ENCODE measurements at regions not wholly inside any gene's neighbourhood (a gene's known extent, or its start where the extent isn't known, plus 50 kb on each side); places are given as distances from the start of the nearest gene placed in this dataset.

DNA sequence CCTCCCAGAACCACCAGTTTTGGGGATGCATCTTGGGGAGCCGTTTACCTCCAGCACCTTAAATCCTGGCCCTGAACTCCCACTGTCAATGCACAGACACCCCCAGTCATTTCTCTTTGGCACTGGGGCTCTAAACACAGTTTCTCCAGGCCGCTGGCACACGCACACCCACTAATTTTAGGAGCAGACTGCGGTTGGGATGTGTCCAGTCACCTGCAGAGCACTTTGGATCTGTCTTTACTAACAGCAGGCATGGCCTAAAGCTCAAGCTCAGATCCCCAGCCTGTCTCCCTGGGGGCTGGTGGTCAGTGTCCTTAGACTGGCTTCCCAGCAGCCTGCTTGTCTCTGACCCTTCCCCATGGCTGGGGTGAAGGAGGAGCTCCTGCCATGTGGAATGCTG, 49.9 kb downstream of the SYNE3 start:
- no peak overlapping the region for H3K4me3 ChIP-seq (ENCODE audit: low read depth, low read length)
- TF ChIP-seq, protein P1, sequence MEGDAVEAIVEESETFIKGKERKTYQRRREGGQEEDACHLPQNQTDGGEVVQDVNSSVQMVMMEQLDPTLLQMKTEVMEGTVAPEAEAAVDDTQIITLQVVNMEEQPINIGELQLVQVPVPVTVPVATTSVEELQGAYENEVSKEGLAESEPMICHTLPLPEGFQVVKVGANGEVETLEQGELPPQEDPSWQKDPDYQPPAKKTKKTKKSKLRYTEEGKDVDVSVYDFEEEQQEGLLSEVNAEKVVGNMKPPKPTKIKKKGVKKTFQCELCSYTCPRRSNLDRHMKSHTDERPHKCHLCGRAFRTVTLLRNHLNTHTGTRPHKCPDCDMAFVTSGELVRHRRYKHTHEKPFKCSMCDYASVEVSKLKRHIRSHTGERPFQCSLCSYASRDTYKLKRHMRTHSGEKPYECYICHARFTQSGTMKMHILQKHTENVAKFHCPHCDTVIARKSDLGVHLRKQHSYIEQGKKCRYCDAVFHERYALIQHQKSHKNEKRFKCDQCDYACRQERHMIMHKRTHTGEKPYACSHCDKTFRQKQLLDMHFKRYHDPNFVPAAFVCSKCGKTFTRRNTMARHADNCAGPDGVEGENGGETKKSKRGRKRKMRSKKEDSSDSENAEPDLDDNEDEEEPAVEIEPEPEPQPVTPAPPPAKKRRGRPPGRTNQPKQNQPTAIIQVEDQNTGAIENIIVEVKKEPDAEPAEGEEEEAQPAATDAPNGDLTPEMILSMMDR (IDR thresholded peaks at IDR 0.05; ENCODE audit: borderline replicate concordance, insufficient read depth, low read depth, low read length) = no peak

DNA sequence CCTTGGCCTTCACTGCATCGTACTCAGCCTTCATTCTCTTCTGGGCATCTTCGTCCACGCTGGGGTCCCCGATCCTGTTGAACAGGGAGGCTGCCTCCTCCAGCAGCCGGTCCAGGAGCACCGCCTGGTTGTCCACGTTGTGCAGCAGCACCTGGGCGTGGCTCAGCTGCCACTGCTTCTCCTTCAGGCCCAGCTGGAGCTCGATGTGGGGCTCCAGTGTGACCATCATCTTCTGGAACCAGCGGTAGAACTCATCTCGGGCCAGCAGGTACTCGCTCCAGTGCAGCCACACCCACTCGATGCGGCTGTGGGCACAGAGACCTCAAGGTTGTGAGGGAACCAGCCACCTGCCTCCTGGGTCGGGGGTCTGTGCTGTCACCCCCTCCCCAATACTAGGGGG, 50.5 kb downstream of the SYNE3 start:
- H3K4me3 ChIP-seq (ENCODE audit: low read depth, low read length) = no peak overlapping the region
- TF ChIP-seq, protein P1 (IDR thresholded peaks at IDR 0.05; ENCODE audit: borderline replicate concordance, insufficient read depth, low read depth, low read length) = no peak

DNA sequence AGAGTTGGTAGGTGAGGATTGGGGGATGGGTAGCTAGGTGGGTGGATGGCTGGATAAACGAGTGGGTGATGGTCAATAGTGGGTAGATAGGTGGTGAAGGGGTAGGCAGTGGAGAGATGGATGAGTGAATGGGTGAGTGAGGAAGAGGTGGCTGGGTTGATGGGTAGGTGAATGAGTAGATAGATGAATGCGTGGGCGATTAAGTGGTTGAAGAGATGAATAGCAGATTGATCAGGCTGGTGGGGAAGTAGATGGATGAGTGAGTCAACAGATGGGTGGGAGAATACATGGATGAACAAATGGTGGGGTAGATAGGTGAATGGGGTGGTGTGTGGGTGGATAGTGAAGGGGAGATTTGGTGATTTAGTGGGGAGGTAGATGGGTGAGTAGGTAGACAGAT, 51.1 kb downstream of the SYNE3 start:
- H3K4me3 ChIP-seq (ENCODE audit: low read depth, low read length) = no peak overlapping the region
- TF ChIP-seq, protein P1 (IDR thresholded peaks at IDR 0.05; ENCODE audit: borderline replicate concordance, insufficient read depth, low read depth, low read length) = no peak

DNA sequence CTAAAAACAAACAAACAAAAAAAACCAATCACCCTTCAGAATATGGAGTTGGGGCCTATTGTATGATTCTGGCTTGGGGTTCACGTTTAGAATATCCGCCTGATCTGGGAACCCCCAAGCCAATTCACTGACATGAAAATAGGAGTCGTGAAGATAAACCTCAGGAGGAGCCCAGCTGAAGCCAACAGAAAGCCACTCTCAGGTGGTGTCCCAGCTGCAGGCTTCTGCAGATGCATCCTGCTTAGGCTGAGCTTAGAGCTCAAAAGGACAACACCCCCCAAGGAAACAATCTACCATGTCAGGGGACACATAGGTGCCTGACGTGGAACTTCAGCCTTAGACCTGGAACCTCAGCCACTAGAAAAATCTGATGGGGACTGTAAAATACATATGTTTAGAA, 51.9 kb downstream of the SYNE3 start:
- TF ChIP-seq, protein P1 (IDR thresholded peaks at IDR 0.05; ENCODE audit: borderline replicate concordance, insufficient read depth, low read depth, low read length) = no peak
- H3K4me3 ChIP-seq (ENCODE audit: low read depth, low read length) = no peak overlapping the region

DNA sequence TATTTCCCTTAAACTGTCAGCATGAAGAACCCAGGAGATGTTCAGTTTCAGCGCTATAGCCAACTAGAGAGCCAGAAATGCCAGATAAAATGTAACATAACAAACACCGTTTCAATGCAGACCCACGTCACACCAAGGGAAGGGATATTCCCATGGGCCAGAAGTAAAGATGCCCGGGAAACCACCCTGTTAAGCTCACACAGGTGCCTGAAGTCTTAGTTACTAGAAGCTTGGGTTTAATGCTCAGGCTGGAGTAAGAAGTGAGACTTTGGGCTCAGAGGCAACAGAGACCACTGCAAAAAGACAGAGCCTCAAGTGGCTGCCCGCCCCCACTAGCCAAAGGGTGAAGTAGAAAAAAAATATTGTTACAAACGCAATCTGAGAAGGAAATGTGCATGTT, 52.3 kb downstream of the SYNE3 start:
- H3K4me3 ChIP-seq (ENCODE audit: low read depth, low read length) = no peak overlapping the region
- TF ChIP-seq, protein P1 (IDR thresholded peaks at IDR 0.05; ENCODE audit: borderline replicate concordance, insufficient read depth, low read depth, low read length) = no peak

DNA sequence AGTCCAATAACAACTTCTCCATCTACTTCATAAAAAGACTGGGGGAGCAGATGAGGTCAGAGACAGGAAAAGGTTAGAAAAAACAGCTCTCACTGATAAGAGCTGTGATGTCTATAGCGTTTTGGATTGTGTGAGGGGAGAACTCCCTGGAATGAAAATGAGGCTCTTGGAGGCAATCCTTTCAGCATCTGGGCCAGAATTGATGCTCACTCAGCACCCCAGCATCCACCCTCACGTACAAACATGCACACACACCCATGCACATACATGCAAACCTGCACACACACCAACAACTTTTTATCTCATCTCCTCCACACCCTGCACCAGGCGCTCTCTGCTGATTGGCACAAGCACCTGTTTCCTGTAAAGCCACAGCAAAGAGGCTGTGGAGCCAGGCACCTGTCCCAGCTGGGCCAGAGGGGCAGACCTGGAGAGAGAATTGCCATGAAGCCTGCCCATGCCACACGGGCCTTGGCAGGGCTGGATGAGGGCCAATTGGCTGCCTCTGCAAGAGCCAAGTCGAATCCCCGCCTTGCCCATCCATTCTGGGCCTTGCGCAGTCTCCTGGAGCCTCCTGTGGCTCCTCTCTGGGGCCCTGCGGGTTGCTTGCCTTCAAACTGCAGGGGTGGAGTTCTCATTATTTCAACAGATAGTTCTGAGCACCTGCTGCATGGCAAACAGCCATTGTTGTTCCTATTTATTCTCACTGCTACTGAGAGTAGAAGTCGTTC, 53.1 kb downstream of the SYNE3 start:
- no peak overlapping the region for H3K4me3 ChIP-seq (ENCODE audit: low read depth, low read length)
- TF ChIP-seq, protein P1 (IDR thresholded peaks at IDR 0.05; ENCODE audit: borderline replicate concordance, insufficient read depth, low read depth, low read length) = no peak

DNA sequence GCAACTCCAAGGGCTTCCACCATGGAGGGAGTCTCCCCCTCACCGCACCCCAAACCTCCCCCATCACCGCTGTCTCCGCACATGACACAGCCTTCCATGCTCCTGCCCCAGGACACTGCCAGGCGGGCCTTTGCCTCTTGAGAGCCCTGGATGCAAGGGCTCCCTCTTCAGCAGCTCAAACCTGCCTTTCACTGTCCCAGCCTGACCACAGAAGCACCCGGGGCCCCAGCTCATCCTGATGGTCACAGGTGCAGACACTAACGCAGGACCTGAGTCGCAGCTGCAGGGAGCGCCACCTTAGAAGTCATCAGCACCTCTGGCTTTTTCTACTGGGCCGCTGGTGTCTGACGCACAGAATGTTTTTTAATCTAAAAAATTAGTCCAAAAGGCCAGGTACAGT, 54.0 kb downstream of the SYNE3 start:
- TF ChIP-seq, protein P1 (IDR thresholded peaks at IDR 0.05; ENCODE audit: borderline replicate concordance, insufficient read depth, low read depth, low read length) = no peak
- H3K4me3 ChIP-seq (ENCODE audit: low read depth, low read length) = no peak overlapping the region
